HCT116 (cell line): ENCODE measurements at regions not wholly inside any gene's neighbourhood (a gene's known extent, or its start where the extent isn't known, plus 50 kb on each side); places are given as distances from the start of the nearest gene placed in this dataset.

Experiments
- TF ChIP-seq, protein P1 (sequence below), 3 experiments: fragments of 200-600 bp in 1 of 3; sonication (generic) in 1 of 3; IDR thresholded peaks in 2 of 3; conservative IDR thresholded peaks in 1 of 3; 2 replicates each; pipeline ENCODE4 v1.5.1; 2012 to 2017; ENCODE audit warnings: low read depth in 2 of 3, low read length in 2 of 3, antibody characterized with exemption in 1 of 3, borderline replicate concordance in 1 of 3, control low read depth in 1 of 3, mild to moderate bottlenecking in 1 of 3, mixed read lengths in 1 of 3, mixed run types in 1 of 3, moderate library complexity in 1 of 3; ENCODE audit not compliant: insufficient read depth in 1 of 3
- TF ChIP-seq, protein P2 (sequence below): IDR thresholded peaks from 2 replicates; pipeline ENCODE4 v1.6.1; 2012
- TF ChIP-seq, protein P3 (sequence below): IDR thresholded peaks from 2 replicates; pipeline ENCODE4 v1.6.1; 2012

DNA sequence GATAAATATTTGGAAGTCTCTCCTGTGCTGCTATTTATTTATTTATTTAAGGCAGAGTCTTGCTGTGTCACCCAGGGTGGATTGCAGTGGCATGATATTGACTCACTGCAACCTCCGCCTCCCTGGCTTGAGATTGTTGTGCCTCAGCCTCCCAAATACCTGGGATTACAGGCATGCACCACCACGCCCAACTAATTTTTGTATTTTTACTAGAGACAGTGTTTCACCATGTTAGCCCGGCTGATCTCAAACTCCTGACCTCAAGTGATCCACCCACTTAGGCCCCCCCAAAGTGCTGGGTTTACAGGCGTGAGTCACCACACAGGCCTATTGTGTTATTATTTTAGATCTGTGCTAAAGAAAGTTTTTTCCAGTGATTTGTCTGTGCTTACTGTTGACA is 225.2 kb downstream of the CCER1 start:
- TF ChIP-seq, protein P1, sequence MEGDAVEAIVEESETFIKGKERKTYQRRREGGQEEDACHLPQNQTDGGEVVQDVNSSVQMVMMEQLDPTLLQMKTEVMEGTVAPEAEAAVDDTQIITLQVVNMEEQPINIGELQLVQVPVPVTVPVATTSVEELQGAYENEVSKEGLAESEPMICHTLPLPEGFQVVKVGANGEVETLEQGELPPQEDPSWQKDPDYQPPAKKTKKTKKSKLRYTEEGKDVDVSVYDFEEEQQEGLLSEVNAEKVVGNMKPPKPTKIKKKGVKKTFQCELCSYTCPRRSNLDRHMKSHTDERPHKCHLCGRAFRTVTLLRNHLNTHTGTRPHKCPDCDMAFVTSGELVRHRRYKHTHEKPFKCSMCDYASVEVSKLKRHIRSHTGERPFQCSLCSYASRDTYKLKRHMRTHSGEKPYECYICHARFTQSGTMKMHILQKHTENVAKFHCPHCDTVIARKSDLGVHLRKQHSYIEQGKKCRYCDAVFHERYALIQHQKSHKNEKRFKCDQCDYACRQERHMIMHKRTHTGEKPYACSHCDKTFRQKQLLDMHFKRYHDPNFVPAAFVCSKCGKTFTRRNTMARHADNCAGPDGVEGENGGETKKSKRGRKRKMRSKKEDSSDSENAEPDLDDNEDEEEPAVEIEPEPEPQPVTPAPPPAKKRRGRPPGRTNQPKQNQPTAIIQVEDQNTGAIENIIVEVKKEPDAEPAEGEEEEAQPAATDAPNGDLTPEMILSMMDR (IDR thresholded peaks at IDR 0.05 in 2 of 3, conservative IDR thresholded peaks at IDR 0.05 in 1 of 3; ENCODE audit: borderline replicate concordance in 1 of 3, insufficient read depth in 1 of 3, low read depth in 2 of 3, low read length in 2 of 3), result no peak
- TF ChIP-seq, protein P2, sequence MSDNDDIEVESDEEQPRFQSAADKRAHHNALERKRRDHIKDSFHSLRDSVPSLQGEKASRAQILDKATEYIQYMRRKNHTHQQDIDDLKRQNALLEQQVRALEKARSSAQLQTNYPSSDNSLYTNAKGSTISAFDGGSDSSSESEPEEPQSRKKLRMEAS, result no peak
- TF ChIP-seq, protein P3, sequence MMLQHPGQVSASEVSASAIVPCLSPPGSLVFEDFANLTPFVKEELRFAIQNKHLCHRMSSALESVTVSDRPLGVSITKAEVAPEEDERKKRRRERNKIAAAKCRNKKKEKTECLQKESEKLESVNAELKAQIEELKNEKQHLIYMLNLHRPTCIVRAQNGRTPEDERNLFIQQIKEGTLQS, result no peak
